ENCODE measurements at regions not wholly inside any gene's neighbourhood (a gene's known extent, or its start where the extent isn't known, plus 50 kb on each side); places are given as distances from the start of the nearest gene placed in this dataset.

DNA sequence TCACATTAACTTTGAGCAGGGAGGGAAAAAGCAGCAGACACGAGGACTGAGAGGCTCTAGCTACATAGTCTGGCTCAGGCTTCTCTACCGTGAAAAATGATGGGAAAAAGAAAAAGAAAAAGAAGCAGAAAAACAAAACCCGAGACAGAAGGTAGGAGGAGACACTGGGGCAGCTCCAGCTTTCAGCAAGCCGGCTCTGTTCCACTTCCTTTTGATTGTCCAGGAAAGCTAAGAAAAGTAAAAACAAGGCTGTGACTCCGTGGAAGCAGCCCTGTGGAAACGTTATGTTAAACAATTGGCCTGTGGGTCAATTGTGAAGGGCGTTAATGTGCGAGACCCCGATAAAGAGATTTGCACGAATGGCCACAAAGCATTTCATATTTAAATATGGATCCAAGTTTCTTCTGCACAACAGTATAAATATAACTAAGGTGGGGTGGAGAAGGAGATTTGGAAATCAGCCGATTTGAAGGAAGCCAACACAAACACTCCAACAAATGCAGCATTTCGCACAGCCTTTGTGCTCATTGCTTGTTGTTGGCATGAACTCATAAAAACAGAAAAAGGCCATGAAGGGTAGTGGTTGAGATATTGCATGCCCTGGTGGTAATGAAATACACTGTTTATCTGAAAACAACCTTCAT, 236.9 kb upstream of the JAG1 start:
- H3K27me3 ChIP-seq (ENCODE audit: control insufficient read depth, insufficient read depth, low read length) = no peaks in the 10 kb centered on the region
- no TSS peak for BruUV-seq (replicated peaks)
- POLR2A ChIA-PET = no interaction called here
- intact Hi-C loops (cut with micrococcal nuclease; ENCODE audit: unreplicated experiment) = no loop called here
- no peak overlapping the region for H3K27ac ChIP-seq (ENCODE audit: low read length)
- ATAC-seq (no peak), DNase-seq (ENCODE audit: low read depth, low spot score) (no peak)
- H3K4me1 ChIP-seq (ENCODE audit: control insufficient read depth, insufficient read depth, low read length) = no peaks in the 10 kb centered on the region
- H3K9me3 ChIP-seq (ENCODE audit: control insufficient read depth, insufficient read depth, low read depth, low read length) = no peaks in the 10 kb centered on the region
- CTCF ChIA-PET = no interaction called here
- in situ Hi-C loops (cut with HindIII; ENCODE audit: low pct_unique_long_range_greater_than_20kb, low sequenced_read_pairs) = no loop called here
- TF ChIP-seq SIN3A (IDR thresholded peaks at IDR 0.05; ENCODE audit: borderline replicate concordance, insufficient read depth, low read depth, low read length) (no peak), TCF7L2 (IDR thresholded peaks at IDR 0.05; ENCODE audit: low read depth, low read length) (no peak), CTCF (IDR thresholded peaks at IDR 0.05) (no peak), POLR2AphosphoS5 (IDR thresholded peaks at IDR 0.05; ENCODE audit: low read depth, low read length) (no peak)
- TF ChIP-seq, protein P1, sequence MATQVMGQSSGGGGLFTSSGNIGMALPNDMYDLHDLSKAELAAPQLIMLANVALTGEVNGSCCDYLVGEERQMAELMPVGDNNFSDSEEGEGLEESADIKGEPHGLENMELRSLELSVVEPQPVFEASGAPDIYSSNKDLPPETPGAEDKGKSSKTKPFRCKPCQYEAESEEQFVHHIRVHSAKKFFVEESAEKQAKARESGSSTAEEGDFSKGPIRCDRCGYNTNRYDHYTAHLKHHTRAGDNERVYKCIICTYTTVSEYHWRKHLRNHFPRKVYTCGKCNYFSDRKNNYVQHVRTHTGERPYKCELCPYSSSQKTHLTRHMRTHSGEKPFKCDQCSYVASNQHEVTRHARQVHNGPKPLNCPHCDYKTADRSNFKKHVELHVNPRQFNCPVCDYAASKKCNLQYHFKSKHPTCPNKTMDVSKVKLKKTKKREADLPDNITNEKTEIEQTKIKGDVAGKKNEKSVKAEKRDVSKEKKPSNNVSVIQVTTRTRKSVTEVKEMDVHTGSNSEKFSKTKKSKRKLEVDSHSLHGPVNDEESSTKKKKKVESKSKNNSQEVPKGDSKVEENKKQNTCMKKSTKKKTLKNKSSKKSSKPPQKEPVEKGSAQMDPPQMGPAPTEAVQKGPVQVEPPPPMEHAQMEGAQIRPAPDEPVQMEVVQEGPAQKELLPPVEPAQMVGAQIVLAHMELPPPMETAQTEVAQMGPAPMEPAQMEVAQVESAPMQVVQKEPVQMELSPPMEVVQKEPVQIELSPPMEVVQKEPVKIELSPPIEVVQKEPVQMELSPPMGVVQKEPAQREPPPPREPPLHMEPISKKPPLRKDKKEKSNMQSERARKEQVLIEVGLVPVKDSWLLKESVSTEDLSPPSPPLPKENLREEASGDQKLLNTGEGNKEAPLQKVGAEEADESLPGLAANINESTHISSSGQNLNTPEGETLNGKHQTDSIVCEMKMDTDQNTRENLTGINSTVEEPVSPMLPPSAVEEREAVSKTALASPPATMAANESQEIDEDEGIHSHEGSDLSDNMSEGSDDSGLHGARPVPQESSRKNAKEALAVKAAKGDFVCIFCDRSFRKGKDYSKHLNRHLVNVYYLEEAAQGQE (IDR thresholded peaks at IDR 0.05; ENCODE audit: insufficient read depth in 1 of 2, low read depth in 2 of 2, low read length in 1 of 2) = no peak
- H3K4me3 ChIP-seq (ENCODE audit: low read depth in 2 of 2, low read length in 2 of 2) = no peak overlapping the region
- no peaks in the 10 kb centered on the region for H3K36me3 ChIP-seq (ENCODE audit: control insufficient read depth, insufficient read depth, low read length)

GRCh38 chr20:10911298-10911697, 237.5 kb upstream of the JAG1 start:
- H3K4me3 ChIP-seq (ENCODE audit: low read depth in 2 of 2, low read length in 2 of 2) = no peak overlapping the region
- DNase-seq (ENCODE audit: low read depth, low spot score) (no peak), ATAC-seq (no peak)
- intact Hi-C loops (cut with micrococcal nuclease; ENCODE audit: unreplicated experiment) = no loop called here
- in situ Hi-C loops (cut with HindIII; ENCODE audit: low pct_unique_long_range_greater_than_20kb, low sequenced_read_pairs) = no loop called here
- no peaks in the 10 kb centered on the region for H3K9me3 ChIP-seq (ENCODE audit: control insufficient read depth, insufficient read depth, low read depth, low read length)
- no peaks in the 10 kb centered on the region for H3K4me1 ChIP-seq (ENCODE audit: control insufficient read depth, insufficient read depth, low read length)
- CTCF ChIA-PET = no interaction called here
- POLR2A ChIA-PET = no interaction called here
- H3K27me3 ChIP-seq (ENCODE audit: control insufficient read depth, insufficient read depth, low read length) = no peaks in the 10 kb centered on the region
- no peaks in the 10 kb centered on the region for H3K36me3 ChIP-seq (ENCODE audit: control insufficient read depth, insufficient read depth, low read length)
- H3K27ac ChIP-seq (ENCODE audit: low read length) = no peak overlapping the region
- no TSS peak for BruUV-seq (replicated peaks)
- TF ChIP-seq POLR2AphosphoS5 (IDR thresholded peaks at IDR 0.05; ENCODE audit: low read depth, low read length) (no peak), CTCF (IDR thresholded peaks at IDR 0.05) (no peak), TCF7L2 (IDR thresholded peaks at IDR 0.05; ENCODE audit: low read depth, low read length) (no peak), SIN3A (IDR thresholded peaks at IDR 0.05; ENCODE audit: borderline replicate concordance, insufficient read depth, low read depth, low read length) (no peak)
- TF ChIP-seq, protein P1 (IDR thresholded peaks at IDR 0.05; ENCODE audit: insufficient read depth in 1 of 2, low read depth in 2 of 2, low read length in 1 of 2) = no peak

Measured in Panc1 (cell line).